Natural killer cell (primary cell): ENCODE measurements at regions not wholly inside any gene's neighbourhood (a gene's known extent, or its start where the extent isn't known, plus 50 kb on each side); places are given as distances from the start of the nearest gene placed in this dataset.

Experiments
- ATAC-seq, 3 donors: fragments of 150-1000 bp in 2 of 3; fragments of 200-7000 bp in 1 of 3; cut with Tn5 transposase; 1 replicate in 1 of 3; 2 replicates in 2 of 3; pipeline ENCODE4 v1.10.0; 2021; ENCODE audit warnings: mild to moderate bottlenecking in 2 of 3, moderate library complexity in 2 of 3
- DNase-seq, 2 donors: peaks; one replicate each; pipeline versions ENCODE4 v3.0.0 to v3.0.0-alpha.2; 2013 to 2021; ENCODE audit warnings: mixed read lengths in 1 of 2
- H3K27ac ChIP-seq: one replicate; pipeline ENCODE4 v1.5.1; 2013; ENCODE audit warnings: mild to moderate bottlenecking, low read length
- H3K27me3 ChIP-seq: one replicate; pipeline ENCODE4 v1.6.1; 2013; ENCODE audit warnings: low read length; ENCODE audit not compliant: control insufficient read depth, insufficient read depth
- H3K36me3 ChIP-seq: one replicate; pipeline ENCODE4 v1.6.1; 2013; ENCODE audit warnings: low read length; ENCODE audit not compliant: control insufficient read depth, insufficient read depth
- H3K4me1 ChIP-seq: one replicate; pipeline ENCODE4 v1.6.1; 2013; ENCODE audit warnings: low read length; ENCODE audit not compliant: control insufficient read depth, insufficient read depth
- H3K4me3 ChIP-seq: one replicate; pipeline ENCODE4 v1.5.1; 2013; ENCODE audit warnings: low read length
- H3K9me3 ChIP-seq: one replicate; pipeline ENCODE4 v1.6.1; 2013; ENCODE audit warnings: low read length; ENCODE audit not compliant: control insufficient read depth, insufficient read depth
- H3K27ac Mint-ChIP-seq, 2 donors: one replicate each; pipeline ENCODE4 v1.8.0; 2022; ENCODE audit warnings: mild to moderate bottlenecking in 2 of 2, mixed read lengths in 2 of 2, moderate library complexity in 1 of 2
- H3K27me3 Mint-ChIP-seq, 2 donors: one replicate each; pipeline ENCODE4 v1.8.0; 2022; ENCODE audit warnings: low read depth in 2 of 2, mixed read lengths in 2 of 2
- H3K36me3 Mint-ChIP-seq: one replicate; pipeline ENCODE4 v1.8.0; 2022; ENCODE audit warnings: mixed read lengths
- H3K4me1 Mint-ChIP-seq, 2 donors: one replicate each; pipeline ENCODE4 v1.8.0; 2022; ENCODE audit warnings: mixed read lengths in 2 of 2
- H3K4me3 Mint-ChIP-seq: one replicate; pipeline ENCODE4 v1.8.0; 2022; ENCODE audit warnings: mild to moderate bottlenecking, moderate library complexity, mixed read lengths
- H3K9me3 Mint-ChIP-seq, 2 donors: one replicate each; pipeline ENCODE4 v1.8.0; 2022; ENCODE audit warnings: mixed read lengths in 2 of 2
- CTCF ChIP-seq: fragments of 200-600 bp; IDR thresholded peaks from one replicate; pipeline ENCODE4 v1.8.0; 2022; ENCODE audit warnings: antibody characterized with exemption
- WGBS: methylation state at CpG from one replicate; pipeline ENCODE4 v1.1.7; 2013; ENCODE audit warnings: missing lambda C conversion rate; ENCODE audit not compliant: insufficient coverage; 5-methylcytosine and 5-hydroxymethylcytosine counted together
- intact Hi-C: fragments of 100-400 bp; cut with micrococcal nuclease; formaldehyde crosslinking; loops from one replicate; pipeline ENCODE4 v1.14.2; 2022

GRCh38 chr21:26293141-26293946, 122.8 kb upstream of the APP start:
- no peaks in the 10 kb centered on the region for H3K27me3 ChIP-seq
- Mint-ChIP-seq H3K9me3 (peaks cover 6 to 9% of the 10 kb centered on the region in 2 donors), H3K27ac (no peak overlapping the region), H3K4me1 (no peaks in the 10 kb centered on the region), H3K27me3 (no peaks in the 10 kb centered on the region), H3K4me3 (no peak overlapping the region), H3K36me3 (peaks cover 6% of the 10 kb centered on the region)
- no peak overlapping the region for H3K27ac ChIP-seq
- no peak for TF ChIP-seq CTCF
- no peaks in the 10 kb centered on the region for H3K4me1 ChIP-seq
- no peak overlapping the region for H3K4me3 ChIP-seq
- peaks cover 7% of the 10 kb centered on the region for H3K9me3 ChIP-seq
- ATAC-seq = no peak
- 0% methylated on average over 1 of the region's 3 CpGs for WGBS
- intact Hi-C loops = no loop called here
- DNase-seq = no peak
- H3K36me3 ChIP-seq = no peaks in the 10 kb centered on the region

GRCh38 chr21:26288026-26288425, 117.5 kb upstream of the APP start:
- no peak for TF ChIP-seq CTCF
- Mint-ChIP-seq H3K27ac (no peak overlapping the region), H3K4me3 (no peak overlapping the region), H3K36me3 (no peaks in the 10 kb centered on the region), H3K9me3 (peaks cover 4 to 8% of the 10 kb centered on the region in 2 donors), H3K27me3 (peaks cover 0 to 3% of the 10 kb centered on the region in 2 donors), H3K4me1 (no peaks in the 10 kb centered on the region)
- intact Hi-C loops = no loop called here
- H3K27me3 ChIP-seq = no peaks in the 10 kb centered on the region
- DNase-seq = no peak
- no peak for ATAC-seq
- 85% methylated on average over 1 of the region's 1 CpG for WGBS
- no peak overlapping the region for H3K27ac ChIP-seq
- no peaks in the 10 kb centered on the region for H3K9me3 ChIP-seq
- no peak overlapping the region for H3K4me3 ChIP-seq
- H3K4me1 ChIP-seq = no peaks in the 10 kb centered on the region
- H3K36me3 ChIP-seq = no peaks in the 10 kb centered on the region

GRCh38 chr21:26284531-26284930, 114.0 kb upstream of the APP start:
- H3K27ac Mint-ChIP-seq = no peak overlapping the region
- no peaks in the 10 kb centered on the region for H3K36me3 Mint-ChIP-seq
- H3K9me3 ChIP-seq = no peaks in the 10 kb centered on the region
- 93% methylated on average over 1 of the region's 1 CpG for WGBS
- no peak for ATAC-seq
- no peaks in the 10 kb centered on the region for H3K36me3 ChIP-seq
- H3K27ac ChIP-seq = no peak overlapping the region
- peaks cover 0 to 3% of the 10 kb centered on the region in 2 donors for H3K27me3 Mint-ChIP-seq
- intact Hi-C loops = no loop called here
- no peak for TF ChIP-seq CTCF
- DNase-seq = no peak
- H3K4me1 Mint-ChIP-seq = no peaks in the 10 kb centered on the region
- H3K9me3 Mint-ChIP-seq = peaks cover 4 to 13% of the 10 kb centered on the region in 2 donors
- H3K27me3 ChIP-seq = no peaks in the 10 kb centered on the region
- no peak overlapping the region for H3K4me3 Mint-ChIP-seq
- no peaks in the 10 kb centered on the region for H3K4me1 ChIP-seq
- H3K4me3 ChIP-seq = no peak overlapping the region

GRCh38 chr21:26282058-26282457, 111.5 kb upstream of the APP start:
- WGBS = 61% methylated on average over 3 of the region's 4 CpGs
- ATAC-seq (no peak), DNase-seq (no peak)
- Mint-ChIP-seq H3K9me3 (peaks cover 7 to 18% of the 10 kb centered on the region in 2 donors), H3K36me3 (no peaks in the 10 kb centered on the region), H3K4me3 (no peak overlapping the region), H3K27ac (no peak overlapping the region), H3K4me1 (no peaks in the 10 kb centered on the region), H3K27me3 (peaks cover 0 to 3% of the 10 kb centered on the region in 2 donors)
- Histone ChIP-seq H3K4me1 (no peaks in the 10 kb centered on the region), H3K27ac (no peak overlapping the region), H3K36me3 (no peaks in the 10 kb centered on the region), H3K4me3 (no peak overlapping the region), H3K9me3 (no peaks in the 10 kb centered on the region), H3K27me3 (no peaks in the 10 kb centered on the region)
- TF ChIP-seq CTCF = no peak
- intact Hi-C loops = no loop called here
